SU-DHL-6 (cell line): ENCODE measurements at regions not wholly inside any gene's neighbourhood (a gene's known extent, or its start where the extent isn't known, plus 50 kb on each side); places are given as distances from the start of the nearest gene placed in this dataset.

Experiments
- EZH2phosphoT487 ChIP-seq: fragments of 200-600 bp; sonication (generic), shearing (Covaris generic); conservative IDR thresholded peaks from 2 replicates; pipeline ENCODE4 v1.6.1; 2018; ENCODE audit warnings: mild to moderate bottlenecking, antibody characterized with exemption, low read length, moderate library complexity, mixed read lengths
- TF ChIP-seq, protein P1 (sequence below): fragments of 200-600 bp; sonication (generic); IDR thresholded peaks from one replicate; pipeline ENCODE4 v1.5.1; 2017; ENCODE audit warnings: antibody characterized with exemption, mild to moderate bottlenecking, low read length, moderate library complexity; ENCODE audit not compliant: insufficient read depth, poor library complexity, severe bottlenecking

DNA sequence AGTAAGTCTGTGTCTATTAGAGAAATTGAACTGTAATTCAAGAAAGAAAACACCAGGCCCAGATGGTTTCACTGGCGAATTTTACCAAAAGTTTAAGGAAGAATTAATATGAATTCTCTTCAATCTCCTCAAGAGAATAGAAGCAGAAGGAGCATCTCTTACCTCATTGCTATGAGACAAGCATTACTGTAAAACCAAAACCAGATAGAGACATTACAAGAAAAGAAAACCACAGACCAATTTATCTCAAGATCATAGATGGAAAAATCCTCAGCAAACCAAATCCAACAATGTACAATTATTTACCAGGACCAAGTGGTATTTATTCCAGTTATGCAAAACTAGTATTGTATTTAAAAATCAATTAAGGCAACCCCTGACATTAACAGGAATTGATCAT is 160.6 kb downstream of the LIPI start:
- TF ChIP-seq, protein P1, sequence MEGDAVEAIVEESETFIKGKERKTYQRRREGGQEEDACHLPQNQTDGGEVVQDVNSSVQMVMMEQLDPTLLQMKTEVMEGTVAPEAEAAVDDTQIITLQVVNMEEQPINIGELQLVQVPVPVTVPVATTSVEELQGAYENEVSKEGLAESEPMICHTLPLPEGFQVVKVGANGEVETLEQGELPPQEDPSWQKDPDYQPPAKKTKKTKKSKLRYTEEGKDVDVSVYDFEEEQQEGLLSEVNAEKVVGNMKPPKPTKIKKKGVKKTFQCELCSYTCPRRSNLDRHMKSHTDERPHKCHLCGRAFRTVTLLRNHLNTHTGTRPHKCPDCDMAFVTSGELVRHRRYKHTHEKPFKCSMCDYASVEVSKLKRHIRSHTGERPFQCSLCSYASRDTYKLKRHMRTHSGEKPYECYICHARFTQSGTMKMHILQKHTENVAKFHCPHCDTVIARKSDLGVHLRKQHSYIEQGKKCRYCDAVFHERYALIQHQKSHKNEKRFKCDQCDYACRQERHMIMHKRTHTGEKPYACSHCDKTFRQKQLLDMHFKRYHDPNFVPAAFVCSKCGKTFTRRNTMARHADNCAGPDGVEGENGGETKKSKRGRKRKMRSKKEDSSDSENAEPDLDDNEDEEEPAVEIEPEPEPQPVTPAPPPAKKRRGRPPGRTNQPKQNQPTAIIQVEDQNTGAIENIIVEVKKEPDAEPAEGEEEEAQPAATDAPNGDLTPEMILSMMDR, result no peak
- no peak for TF ChIP-seq EZH2phosphoT487
